DMS153 (cell line): ENCODE measurements at regions not wholly inside any gene's neighbourhood (a gene's known extent, or its start where the extent isn't known, plus 50 kb on each side); places are given as distances from the start of the nearest gene placed in this dataset.
A peak's percentile ranks its signal among the peaks of the same experiment; 100 is the strongest.

ENCODE experiments used
- DNase-seq: peaks from one replicate; lab custom pipeline; 2025; lab: John Stamatoyannopoulos, UW

- no peak for DNase-seq
Measured at GRCh38 chr9:95822583-95823431, 52.7 kb upstream of the ERCC6L2 start.

GRCh38 chr9:95822015-95822414, 53.5 kb upstream of the ERCC6L2 start:
- DNase-seq = no peak

- DNase-seq = no peak
Measured at GRCh38 chr9:95820074-95820473, 55.4 kb upstream of the ERCC6L2 start.

DNA sequence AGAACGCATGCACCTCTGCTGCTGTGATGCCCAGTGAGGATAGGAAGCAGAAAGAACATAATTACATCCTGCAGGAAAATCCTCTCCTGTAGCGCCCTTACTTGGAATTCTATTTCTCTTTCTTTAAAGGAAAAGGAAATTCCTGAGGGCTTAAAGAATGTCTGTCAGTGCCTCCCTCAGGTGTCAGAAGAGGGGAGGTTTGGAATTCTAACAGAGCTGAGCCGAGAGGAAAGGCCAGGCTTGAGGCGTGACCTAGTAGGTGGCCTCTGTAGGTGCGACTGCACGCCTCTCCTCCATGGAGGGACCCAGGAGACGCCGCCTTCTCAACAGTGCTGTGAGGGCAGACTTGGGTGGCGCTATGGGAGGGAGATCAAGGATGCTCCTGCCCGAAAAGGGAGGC, 55.9 kb upstream of the ERCC6L2 start:
- DNase-seq = no peak

DNA sequence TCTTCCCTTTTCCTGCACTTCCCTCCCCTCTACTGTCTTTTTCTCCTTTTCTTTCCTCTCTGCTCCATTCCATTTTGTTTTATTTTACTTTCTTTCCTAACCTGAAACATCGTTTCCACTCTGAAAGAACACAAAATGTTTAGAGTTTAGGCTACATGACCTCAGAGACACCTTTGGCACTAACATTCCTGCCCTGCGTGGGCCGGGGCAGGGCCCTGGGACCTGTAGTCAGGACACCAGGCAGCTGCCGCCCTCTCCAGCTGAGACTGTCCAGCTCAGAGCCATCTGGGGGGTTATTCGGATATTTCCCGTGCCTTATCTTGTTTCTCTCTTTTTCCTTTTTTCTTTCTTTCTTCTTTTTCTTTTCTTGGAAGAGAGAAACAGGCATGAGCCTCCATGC, 58.3 kb upstream of the ERCC6L2 start:
- DNase-seq = no peak

DNA sequence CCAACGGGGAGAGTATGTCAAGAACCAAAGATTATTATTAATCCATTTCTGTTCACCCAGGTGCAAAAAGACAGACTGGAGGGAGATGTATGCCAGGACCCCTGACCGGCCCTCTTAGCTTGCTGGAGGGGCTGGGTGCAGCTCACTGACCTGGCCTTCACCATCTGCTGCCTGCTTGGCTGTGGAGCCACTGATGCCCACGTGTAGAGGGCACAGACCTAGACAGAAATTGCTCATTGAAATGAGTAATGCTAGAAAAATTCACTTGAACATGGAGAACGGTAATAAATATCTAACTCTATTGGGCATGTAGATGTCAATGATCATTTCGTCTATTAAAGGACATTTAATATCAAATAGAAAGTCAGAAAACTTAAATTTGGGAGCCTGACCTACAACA, 58.8 kb upstream of the ERCC6L2 start:
- no peak for DNase-seq

- no peak for DNase-seq
Measured at GRCh38 chr9:95815961-95816360, 59.5 kb upstream of the ERCC6L2 start.

DNA sequence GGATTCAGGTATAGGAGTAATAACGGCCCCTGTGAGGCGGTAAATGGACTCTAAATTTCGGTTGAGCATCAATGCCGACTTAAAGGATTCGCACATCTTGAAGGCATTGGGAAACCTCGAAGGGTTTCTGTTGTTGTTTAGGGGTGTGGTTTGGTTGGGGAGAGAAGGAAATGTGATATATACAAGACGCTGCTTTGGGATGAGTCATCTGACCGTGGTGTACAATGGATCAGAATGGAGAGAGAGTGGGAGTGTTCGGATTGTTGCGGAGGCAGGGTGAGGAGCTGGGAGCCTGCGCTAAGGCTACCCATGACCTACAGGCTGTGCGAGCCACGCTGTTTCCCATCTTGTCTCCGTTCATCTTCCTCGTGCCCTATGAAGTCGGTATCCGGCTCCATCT, 60.4 kb upstream of the ERCC6L2 start:
- no peak for DNase-seq

- no peak for DNase-seq
Measured at GRCh38 chr9:95813923-95814322, 61.6 kb upstream of the ERCC6L2 start.

DNA sequence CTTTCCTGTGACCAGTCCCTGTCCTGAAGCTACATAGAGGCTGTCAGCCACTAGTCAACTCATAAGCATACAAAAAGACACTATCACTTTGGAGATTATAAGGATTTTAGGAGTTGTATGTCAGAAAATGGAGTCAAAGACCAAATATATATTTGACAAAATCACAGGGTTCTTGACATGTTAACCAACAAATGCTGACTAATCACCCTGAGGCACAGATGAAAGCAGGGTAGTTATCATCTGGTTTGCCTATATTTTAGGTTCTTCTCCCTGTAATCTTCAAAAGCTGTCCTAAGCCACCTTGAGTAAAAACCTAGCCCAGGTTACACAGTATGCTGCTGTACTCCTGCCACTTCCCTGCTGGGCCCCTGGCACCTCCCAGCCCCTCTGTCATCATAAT, 64.7 kb upstream of the ERCC6L2 start:
- DNase-seq = no peak

GRCh38 chr9:95810133-95810532, 65.4 kb upstream of the ERCC6L2 start:
- no peak for DNase-seq

- no peak for DNase-seq
Measured at GRCh38 chr9:95809686-95810085, 65.8 kb upstream of the ERCC6L2 start.

DNA sequence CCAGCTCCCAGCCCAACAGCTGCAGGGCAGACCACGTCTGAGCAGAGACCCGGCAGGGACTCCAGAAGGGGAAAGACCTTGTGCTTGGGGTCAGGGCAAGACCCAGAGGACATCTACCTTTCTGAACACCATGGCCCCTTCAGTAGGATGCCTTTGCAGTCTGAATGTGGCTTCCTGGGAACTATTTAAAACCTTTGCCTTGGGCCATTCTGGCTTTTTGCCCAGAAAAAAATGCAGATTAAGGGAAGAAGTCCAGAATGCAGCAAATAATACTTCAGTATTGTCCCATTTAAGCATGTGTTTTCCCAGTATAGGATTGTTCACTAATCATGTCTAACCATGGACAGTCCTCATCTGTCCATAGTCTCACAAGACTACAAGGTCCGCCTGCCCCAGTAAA, 67.5 kb upstream of the ERCC6L2 start:
- DNase-seq = no peak

DNA sequence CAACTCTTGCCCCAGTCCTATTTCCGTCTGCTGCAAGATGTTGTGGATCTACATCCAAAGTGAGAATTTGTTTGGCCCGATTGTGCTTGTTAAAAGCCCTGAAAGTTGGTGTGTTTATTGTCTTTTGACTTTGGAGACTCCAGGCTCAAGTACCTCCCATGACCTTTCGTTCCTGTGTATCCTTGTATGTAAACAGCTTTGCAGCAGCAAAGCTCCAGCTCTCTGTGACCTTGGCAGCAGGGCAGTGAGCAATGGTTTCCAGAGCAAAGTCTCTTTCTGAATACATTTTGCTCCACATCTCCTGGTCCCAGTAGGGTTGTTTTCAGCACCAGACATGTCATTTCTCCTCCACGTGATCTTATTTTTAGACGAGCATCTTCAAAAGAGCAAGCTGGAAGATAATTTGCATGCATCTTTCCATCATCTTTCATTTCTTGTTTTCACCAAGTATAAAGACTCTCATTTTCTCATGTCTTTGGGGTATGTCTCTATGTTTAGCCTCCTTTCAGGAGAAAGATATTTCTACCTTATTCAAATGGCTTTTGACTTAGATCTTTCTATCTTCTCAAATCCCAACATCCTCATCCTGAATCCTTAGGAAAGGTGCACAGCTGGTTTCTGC, 68.1 kb upstream of the ERCC6L2 start:
- DNase-seq = no peak

GRCh38 chr9:95803197-95803596, 72.3 kb upstream of the ERCC6L2 start:
- no peak for DNase-seq

- no peak for DNase-seq
Measured at GRCh38 chr9:95801797-95802196, 73.7 kb upstream of the ERCC6L2 start.

GRCh38 chr9:95796029-95796428, 79.5 kb upstream of the ERCC6L2 start:
- peak; percentile 96 for DNase-seq

DNA sequence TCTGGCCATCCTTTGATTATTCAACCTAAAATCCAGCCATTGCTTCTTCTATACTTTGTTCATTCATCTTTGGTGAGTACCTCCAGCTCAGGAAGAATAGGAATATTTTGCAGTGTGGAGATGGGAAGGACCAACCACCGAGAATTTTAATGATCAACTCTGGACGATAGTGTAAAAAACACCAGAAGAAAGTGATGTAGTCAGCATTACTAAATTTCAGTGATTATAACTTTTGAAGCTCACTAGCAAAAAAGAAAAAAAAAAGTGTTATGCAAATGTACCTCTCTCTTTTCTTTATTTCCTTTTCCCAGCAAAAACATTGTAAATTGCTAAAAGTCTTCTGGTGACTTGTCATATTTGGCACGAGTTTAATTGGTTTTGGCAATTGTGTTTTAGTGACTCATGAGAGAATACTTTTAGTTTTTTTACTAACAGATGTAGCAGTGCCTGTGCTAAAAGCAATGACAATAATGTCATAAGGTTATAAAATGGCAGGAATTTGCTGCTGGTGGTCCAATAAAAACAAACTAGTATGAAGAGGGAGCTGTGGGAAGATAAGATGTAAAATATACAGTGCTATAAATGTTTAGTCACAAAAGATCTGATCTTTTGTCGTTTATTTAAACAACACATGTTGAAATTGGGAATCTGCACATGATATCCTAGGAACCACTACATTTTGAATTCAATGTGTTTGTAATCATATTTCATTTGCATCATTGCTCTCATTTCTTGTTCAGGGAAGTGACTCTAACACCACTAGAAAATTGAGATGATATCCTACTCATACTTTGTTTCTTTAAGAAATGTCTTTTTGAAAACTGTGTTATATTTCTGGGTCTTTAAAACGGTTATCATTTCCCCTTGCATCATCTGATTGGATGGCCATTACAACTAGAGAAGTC, 81.3 kb upstream of the ERCC6L2 start:
- DNase-seq = no peak

DNA sequence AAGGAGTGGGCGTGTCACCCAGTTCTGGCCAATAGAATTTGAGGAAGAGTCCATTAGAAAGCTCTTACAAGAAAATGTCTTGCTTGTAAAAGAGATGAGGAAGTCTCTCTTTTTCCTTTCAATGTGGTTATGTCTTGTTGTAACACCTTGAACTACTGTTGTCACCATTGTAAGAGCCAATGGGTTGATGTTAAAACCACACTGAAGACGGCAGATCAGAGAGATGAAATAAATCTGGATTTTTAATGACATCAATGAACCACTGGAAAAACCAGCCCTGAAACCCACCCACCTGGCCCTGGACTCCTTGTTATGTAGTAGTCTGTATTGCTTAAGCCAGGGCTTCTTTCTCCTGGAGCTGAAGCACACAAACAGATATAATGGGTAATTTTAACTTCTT, 83.8 kb upstream of the ERCC6L2 start:
- no peak for DNase-seq

- DNase-seq = no peak
Measured at GRCh38 chr9:95791286-95791685, 84.2 kb upstream of the ERCC6L2 start.

GRCh38 chr9:95788521-95788991, 86.9 kb upstream of the ERCC6L2 start:
- no peak for DNase-seq

- DNase-seq = no peak
Measured at GRCh38 chr9:95788021-95788420, 87.5 kb upstream of the ERCC6L2 start.

- DNase-seq = no peak
Measured at GRCh38 chr9:95785209-95785608, 90.3 kb upstream of the ERCC6L2 start.
